Heart right ventricle (tissue), 16 donors: ENCODE measurements at regions not wholly inside any gene's neighbourhood (a gene's known extent, or its start where the extent isn't known, plus 50 kb on each side); places are given as distances from the start of the nearest gene placed in this dataset.

Experiments used
- ATAC-seq, 8 donors: fragments of 200-7000 bp; cut with Tn5 transposase; one replicate each; pipeline ENCODE4 v1.9.1; 2020; ENCODE audit warnings: mild to moderate bottlenecking in 8 of 8, moderate library complexity in 8 of 8, moderate number of reproducible peaks in 1 of 8
- DNase-seq, 2 donors: peaks; one replicate each; pipeline ENCODE4 v3.0.0-alpha.2; 2020
- H3K27ac ChIP-seq, 10 donors: fragments of 200-600 bp; sonication (generic) in 2 of 10; one replicate each; pipeline versions ENCODE4 v1.5.0 to v1.8.0; 2020 to 2022; ENCODE audit warnings: mild to moderate bottlenecking in 3 of 10
- H3K27me3 ChIP-seq, 7 donors: fragments of 200-600 bp; one replicate each; pipeline ENCODE4 v1.8.0; 2021 to 2022; ENCODE audit warnings: mild to moderate bottlenecking in 2 of 7
- H3K36me3 ChIP-seq, 9 donors: fragments of 200-600 bp; sonication (generic) in 1 of 9; one replicate each; pipeline versions ENCODE4 v1.5.0 to v1.8.0; 2020 to 2022; ENCODE audit warnings: mild to moderate bottlenecking in 2 of 9
- H3K4me1 ChIP-seq, 9 donors: fragments of 200-600 bp; sonication (generic) in 1 of 9; one replicate each; pipeline versions ENCODE4 v1.5.0 to v1.8.0; 2020 to 2022; ENCODE audit warnings: mild to moderate bottlenecking in 4 of 9
- H3K4me3 ChIP-seq, 10 donors: fragments of 200-600 bp; sonication (generic) in 2 of 10; one replicate each; pipeline versions ENCODE4 v1.5.0 to v1.8.0; 2020 to 2022; ENCODE audit warnings: mild to moderate bottlenecking in 7 of 10, moderate library complexity in 2 of 10
- H3K9me3 ChIP-seq, 11 donors: fragments of 200-600 bp in 10 of 11; sonication (generic) in 2 of 11; one replicate each; pipeline versions ENCODE4 v1.5.0 to v1.8.0; 2013 to 2022; ENCODE audit warnings: mild to moderate bottlenecking in 2 of 11, control low read depth in 1 of 11, moderate library complexity in 1 of 11
- CTCF ChIP-seq, 9 donors: fragments of 200-600 bp; sonication (generic) in 2 of 9; IDR thresholded peaks; one replicate each; pipeline versions ENCODE4 v1.5.0 to v1.8.0; 2021 to 2022; ENCODE audit warnings: antibody characterized with exemption in 9 of 9, mild to moderate bottlenecking in 5 of 9, moderate library complexity in 1 of 9
- WGBS, 2 donors: extraction: QIAGEN DNeasy Blood & Tissue Kit; methylation state at CpG; one replicate each; pipeline ENCODE4 v1.1.7; 2013; ENCODE audit warnings: inconsistent platforms in 1 of 2; 5-methylcytosine and 5-hydroxymethylcytosine counted together
- intact Hi-C, 10 donors: fragments of 100-400 bp; cut with DNase I; formaldehyde crosslinking; loops; one replicate each; pipeline versions ENCODE4 v1.11.1 to v1.14.2; 2022
- donor health status: Arrhythmogenic right ventricular cardiomyopathy.
- donor health status: ischemic (EF 13 %, LVEDD 7.1; RV severe dilation, severe dysfunction).
- donor health status: healthy with polysubstance abuse.
- donor health status: DM: no; HTN: yes; CAD: no.
- donor health status: DM: no; HTN: no; CAD: no.
- donor health status: ischemic (EF 25% LVEDD 6.9; RV normal size, moderate dysfunction).
- donor health status: ischemic (EF 25% LVEDD 5.7; RV mildly dilated, moderate dysfunction).
- donor health status: healthy.
- donor health status: DM: yes; HTN: yes; CAD: no.
- donor health status: Ischemic cardiomyopathy.
- donor health status: ischemic (EF 35%, LVEDD 5.7; RV mildly dilated, moderate dysfunction).
- donor health status: nonischemic (EF 11% LVEDD 7.7; RV severe dilation, severe dysfunction).
- donor health status: DM: yes; HTN: yes; CAD: no.
- donor health status: PGD.
- donor health status: ischemic (EF 29% LVEDD 5.4; RV normal size, mild dysfunction).
- donor health status: nonischemic (EF 23%, LVEDD 6.1; RV moderate dilation, normal function).

GRCh38 chrX:63503541-63503940 lies 152.4 kb upstream of the SPIN4 start:
- Histone ChIP-seq H3K27ac (no peak overlapping the region), H3K4me3 (no peak overlapping the region), H3K4me1 (peaks cover 0 to 4% (median 0%) of the 10 kb centered on the region in 9 donors), H3K9me3 (peaks cover 0 to 6% (median 0%) of the 10 kb centered on the region in 11 donors), H3K36me3 (no peaks in the 10 kb centered on the region), H3K27me3 (peaks cover 0 to 4% (median 0%) of the 10 kb centered on the region in 7 donors)
- no peak for TF ChIP-seq CTCF (IDR thresholded peaks at IDR 0.05)
- no peak for ATAC-seq
- no peak for DNase-seq
- WGBS, 2 donors: 38 to 61% methylated on average over 1 of the region's 1 CpG
- intact Hi-C loops: no loop called here

- Histone ChIP-seq H3K4me1 (no peaks in the 10 kb centered on the region), H3K27ac (no peak overlapping the region)
These were observed 137.6 kb upstream of the SPIN4 start for GRCh38 chrX:63488546-63489373.

GRCh38 chrX:63475200-63475599 lies 124.1 kb upstream of the SPIN4 start:
- intact Hi-C loops: no loop called here
- no peak for ATAC-seq
- 92 to 96% methylated on average over 1 of the region's 1 CpG for WGBS, 2 donors
- no peak for TF ChIP-seq CTCF (IDR thresholded peaks at IDR 0.05)
- Histone ChIP-seq H3K27ac (no peak overlapping the region), H3K36me3 (peaks cover 0 to 19% (median 0%) of the 10 kb centered on the region in 9 donors), H3K4me3 (no peak overlapping the region), H3K4me1 (no peaks in the 10 kb centered on the region), H3K27me3 (no peaks in the 10 kb centered on the region), H3K9me3 (peaks cover 0 to 90% (median 18%) of the 10 kb centered on the region in 11 donors)
- no peak for DNase-seq

More at GRCh38 chrX:63488546-63489373, 137.6 kb upstream of the SPIN4 start:
- H3K36me3 ChIP-seq: no peaks in the 10 kb centered on the region
- H3K9me3 ChIP-seq: peaks cover 0 to 17% (median 0%) of the 10 kb centered on the region in 11 donors
- H3K27me3 ChIP-seq: no peaks in the 10 kb centered on the region
- H3K4me3 ChIP-seq: no peak overlapping the region
- WGBS, 2 donors: 76 to 85% methylated on average over 4 of the region's 4 CpGs
- no peak for TF ChIP-seq CTCF (IDR thresholded peaks at IDR 0.05)
- DNase-seq: no peak
- ATAC-seq: no peak
- intact Hi-C loops: no loop called here

- no peak for ATAC-seq
- peaks cover 0 to 88% (median 24%) of the 10 kb centered on the region in 11 donors for H3K9me3 ChIP-seq
- H3K36me3 ChIP-seq: peaks cover 0 to 11% (median 0%) of the 10 kb centered on the region in 9 donors
- DNase-seq: no peak
- 78 to 88% methylated on average over 1 of the region's 1 CpG for WGBS, 2 donors
- intact Hi-C loops: no loop called here
- no peak overlapping the region for H3K27ac ChIP-seq
- no peak for TF ChIP-seq CTCF (IDR thresholded peaks at IDR 0.05)
- no peaks in the 10 kb centered on the region for H3K27me3 ChIP-seq
- H3K4me1 ChIP-seq: no peaks in the 10 kb centered on the region
- H3K4me3 ChIP-seq: no peak overlapping the region
These were observed 119.9 kb upstream of the SPIN4 start for GRCh38 chrX:63471004-63471403.
